Ascending aorta (tissue), 2 donors: ENCODE measurements at regions not wholly inside any gene's neighbourhood (a gene's known extent, or its start where the extent isn't known, plus 50 kb on each side); places are given as distances from the start of the nearest gene placed in this dataset.

Experiments used
- DNase-seq, 2 donors: peaks; one replicate each; pipeline ENCODE4 v3.0.0-alpha.2; 2019; ENCODE audit warnings: low spot score in 2 of 2
- H3K27ac ChIP-seq, 2 donors: fragments of 200-600 bp; sonication (generic); one replicate each; pipeline ENCODE4 v1.5.1; 2016 to 2017; ENCODE audit warnings: mild to moderate bottlenecking in 1 of 2
- H3K27me3 ChIP-seq: fragments of 200-600 bp; sonication (generic); one replicate; pipeline ENCODE4 v1.5.1; 2017
- H3K36me3 ChIP-seq, 2 donors: fragments of 200-600 bp; sonication (generic); one replicate each; pipeline ENCODE4 v1.5.1; 2016
- H3K4me1 ChIP-seq, 2 donors: fragments of 200-600 bp; sonication (generic); one replicate each; pipeline ENCODE4 v1.5.1; 2016 to 2017; ENCODE audit warnings: mild to moderate bottlenecking in 1 of 2
- H3K4me3 ChIP-seq, 2 donors: fragments of 200-600 bp; sonication (generic); one replicate each; pipeline ENCODE4 v1.5.1; 2016 to 2017; ENCODE audit warnings: mild to moderate bottlenecking in 1 of 2
- H3K9me3 ChIP-seq, 2 donors: fragments of 200-600 bp; sonication (generic); one replicate each; pipeline ENCODE4 v1.5.1; 2016
- intact Hi-C: fragments of 100-400 bp; cut with DNase I; formaldehyde crosslinking; loops from one replicate; pipeline ENCODE4 v1.15.1; 2023
- TF ChIP-seq, protein P1 (sequence below), 3 experiments: fragments of 200-600 bp in 2 of 3; fragments of 450-650 bp in 1 of 3; sonication (generic) in 2 of 3; IDR thresholded peaks; one replicate each; pipeline ENCODE4 v1.5.1; 2016 to 2019; ENCODE audit warnings: antibody characterized with exemption in 3 of 3, mild to moderate bottlenecking in 1 of 3, moderate library complexity in 1 of 3

DNA sequence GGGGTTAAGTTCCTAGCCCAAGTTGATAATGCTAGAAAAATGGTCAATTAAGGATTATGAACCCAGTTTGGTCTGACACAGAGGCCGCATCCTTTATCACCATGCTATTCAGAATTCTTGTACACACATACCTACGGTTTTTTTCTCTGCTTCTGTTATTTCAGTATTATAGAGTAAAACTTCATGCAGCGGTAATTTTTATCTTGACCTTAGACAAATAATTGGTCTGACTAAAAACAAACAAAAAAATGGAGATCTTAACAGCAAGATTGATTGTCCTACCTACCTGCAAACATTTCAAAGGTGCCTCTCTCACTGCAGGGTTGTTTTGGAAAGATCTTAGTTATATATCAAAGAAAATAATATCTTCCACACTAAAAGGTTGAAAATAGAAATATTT lies 201.9 kb upstream of the PRICKLE1 start:
- intact Hi-C loops = no loop called here
- no peak overlapping the region for H3K4me3 ChIP-seq
- TF ChIP-seq, protein P1, sequence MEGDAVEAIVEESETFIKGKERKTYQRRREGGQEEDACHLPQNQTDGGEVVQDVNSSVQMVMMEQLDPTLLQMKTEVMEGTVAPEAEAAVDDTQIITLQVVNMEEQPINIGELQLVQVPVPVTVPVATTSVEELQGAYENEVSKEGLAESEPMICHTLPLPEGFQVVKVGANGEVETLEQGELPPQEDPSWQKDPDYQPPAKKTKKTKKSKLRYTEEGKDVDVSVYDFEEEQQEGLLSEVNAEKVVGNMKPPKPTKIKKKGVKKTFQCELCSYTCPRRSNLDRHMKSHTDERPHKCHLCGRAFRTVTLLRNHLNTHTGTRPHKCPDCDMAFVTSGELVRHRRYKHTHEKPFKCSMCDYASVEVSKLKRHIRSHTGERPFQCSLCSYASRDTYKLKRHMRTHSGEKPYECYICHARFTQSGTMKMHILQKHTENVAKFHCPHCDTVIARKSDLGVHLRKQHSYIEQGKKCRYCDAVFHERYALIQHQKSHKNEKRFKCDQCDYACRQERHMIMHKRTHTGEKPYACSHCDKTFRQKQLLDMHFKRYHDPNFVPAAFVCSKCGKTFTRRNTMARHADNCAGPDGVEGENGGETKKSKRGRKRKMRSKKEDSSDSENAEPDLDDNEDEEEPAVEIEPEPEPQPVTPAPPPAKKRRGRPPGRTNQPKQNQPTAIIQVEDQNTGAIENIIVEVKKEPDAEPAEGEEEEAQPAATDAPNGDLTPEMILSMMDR (IDR thresholded peaks at IDR 0.05) = no peak

DNA sequence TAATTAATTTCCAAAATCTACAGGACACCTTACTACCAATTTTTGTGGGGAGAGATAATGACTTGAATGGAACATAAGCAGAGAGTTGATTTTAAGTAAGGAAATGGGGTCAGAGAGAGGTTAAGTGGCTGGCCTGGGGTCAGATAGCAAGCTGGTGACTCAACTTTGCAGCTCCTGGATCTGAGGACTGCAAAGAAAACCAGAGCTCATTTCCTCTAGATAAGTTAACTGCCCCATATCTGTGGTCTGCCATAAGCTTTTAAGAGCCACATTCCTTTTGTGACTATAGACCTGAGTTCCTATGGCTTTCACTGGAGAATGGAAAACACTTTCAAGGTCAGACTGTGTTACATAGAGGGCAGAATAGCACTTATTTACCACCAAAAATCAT lies 201.2 kb upstream of the PRICKLE1 start:
- no peak for DNase-seq
- H3K36me3 ChIP-seq = no peaks in the 10 kb centered on the region
- no peaks in the 10 kb centered on the region for H3K9me3 ChIP-seq
- H3K27me3 ChIP-seq = no peaks in the 10 kb centered on the region
- no peak overlapping the region for H3K4me3 ChIP-seq
- no peaks in the 10 kb centered on the region for H3K4me1 ChIP-seq
- no peak overlapping the region for H3K27ac ChIP-seq
- TF ChIP-seq, protein P1 (IDR thresholded peaks at IDR 0.05) = no peak
- intact Hi-C loops = no loop called here

More for the DNA sequence above, 201.9 kb upstream of the PRICKLE1 start:
- no peaks in the 10 kb centered on the region for H3K4me1 ChIP-seq
- H3K27me3 ChIP-seq = no peaks in the 10 kb centered on the region
- H3K9me3 ChIP-seq = no peaks in the 10 kb centered on the region
- no peak overlapping the region for H3K27ac ChIP-seq
- DNase-seq = no peak
- H3K36me3 ChIP-seq = no peaks in the 10 kb centered on the region

DNA sequence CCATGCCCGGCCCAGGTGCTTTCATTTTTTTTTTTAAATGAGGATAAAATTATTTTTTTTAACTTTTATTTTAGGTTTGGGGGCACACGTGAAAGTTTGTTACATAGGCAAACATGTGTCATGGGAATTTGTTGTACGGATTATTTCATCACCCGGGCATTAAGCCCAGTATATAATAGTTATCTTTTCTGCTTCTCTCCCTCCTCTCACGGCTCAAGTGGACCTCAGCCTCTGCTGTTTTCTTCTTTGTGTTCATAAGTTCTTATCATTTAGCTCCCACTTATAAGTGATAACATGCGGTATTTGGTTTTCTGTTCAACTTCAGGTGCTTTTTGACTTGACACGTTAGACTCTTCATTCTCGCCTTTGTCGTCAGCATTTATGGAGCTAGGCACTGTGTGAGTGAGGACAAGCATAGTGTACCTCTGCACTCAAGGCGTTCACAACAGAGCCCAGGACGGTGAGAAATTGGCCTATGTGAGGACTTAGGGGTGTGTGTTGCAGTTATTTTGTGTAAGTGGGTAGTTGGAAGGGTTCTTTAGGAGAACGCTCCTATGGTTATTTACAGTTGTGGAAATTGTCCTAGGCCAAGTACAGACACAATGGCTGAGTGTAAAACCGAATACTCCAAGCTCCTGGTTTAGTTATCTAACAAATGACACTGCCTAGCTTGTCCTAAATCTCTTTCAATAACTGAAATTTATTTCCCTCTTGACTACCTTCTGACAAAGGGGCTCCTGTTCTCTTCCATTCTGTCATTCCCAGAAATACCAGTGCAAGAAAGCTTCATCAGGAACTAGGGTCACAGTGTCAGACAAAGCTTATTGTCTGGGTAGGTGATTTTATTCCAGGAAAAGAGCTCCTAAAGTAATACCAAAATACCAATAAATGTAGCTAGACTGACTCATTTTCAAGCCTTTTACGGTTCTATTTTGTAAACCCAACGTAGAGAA lies 200.5 kb upstream of the PRICKLE1 start:
- DNase-seq = no peak
- TF ChIP-seq, protein P1 (IDR thresholded peaks at IDR 0.05) = no peak
- H3K36me3 ChIP-seq = no peaks in the 10 kb centered on the region
- H3K4me1 ChIP-seq = no peaks in the 10 kb centered on the region
- intact Hi-C loops = no loop called here
- no peak overlapping the region for H3K4me3 ChIP-seq
- H3K27me3 ChIP-seq = no peaks in the 10 kb centered on the region
- no peak overlapping the region for H3K27ac ChIP-seq
- H3K9me3 ChIP-seq = no peaks in the 10 kb centered on the region

DNA sequence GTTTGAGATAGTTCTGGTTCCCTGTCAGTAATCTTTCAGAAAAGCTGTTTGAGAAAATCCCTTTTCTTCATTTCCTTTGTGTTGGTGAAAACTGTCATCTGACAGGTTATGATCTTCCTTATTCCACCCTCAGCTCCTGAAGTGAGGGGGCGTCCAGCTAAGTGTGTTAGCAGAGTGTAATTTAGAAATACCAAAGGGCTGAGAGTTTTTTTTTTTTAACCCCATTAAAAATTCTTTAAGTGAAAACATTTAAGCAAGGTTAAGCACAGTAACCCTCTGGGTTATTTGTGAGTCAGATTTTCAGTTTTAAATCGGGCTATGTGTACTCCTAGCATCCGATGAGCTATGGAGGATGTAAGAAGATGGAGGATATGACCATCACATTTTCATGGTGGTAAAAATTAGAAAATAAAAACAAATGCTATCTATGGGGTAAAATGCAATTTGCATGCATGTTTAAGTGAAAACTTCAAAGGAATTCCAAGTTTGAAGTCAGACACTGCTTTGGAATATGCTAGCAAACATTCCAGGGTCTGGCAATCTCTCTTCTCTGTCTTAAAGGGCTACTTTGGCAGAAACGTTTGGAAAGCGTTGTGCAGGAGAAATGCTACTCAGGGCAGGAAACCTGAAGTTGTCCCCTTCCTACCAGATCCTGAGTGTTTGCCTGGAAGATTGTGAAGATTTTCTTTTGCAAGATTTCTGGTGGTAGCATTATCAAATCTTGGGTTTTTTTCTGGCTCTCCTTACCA lies 197.0 kb upstream of the PRICKLE1 start:
- Histone ChIP-seq H3K27me3 (no peaks in the 10 kb centered on the region), H3K36me3 (no peaks in the 10 kb centered on the region), H3K9me3 (no peaks in the 10 kb centered on the region), H3K27ac (no peak overlapping the region), H3K4me3 (no peak overlapping the region), H3K4me1 (no peaks in the 10 kb centered on the region)
- TF ChIP-seq, protein P1 (IDR thresholded peaks at IDR 0.05) = no peak
- intact Hi-C loops = no loop called here
- DNase-seq = no peak

DNA sequence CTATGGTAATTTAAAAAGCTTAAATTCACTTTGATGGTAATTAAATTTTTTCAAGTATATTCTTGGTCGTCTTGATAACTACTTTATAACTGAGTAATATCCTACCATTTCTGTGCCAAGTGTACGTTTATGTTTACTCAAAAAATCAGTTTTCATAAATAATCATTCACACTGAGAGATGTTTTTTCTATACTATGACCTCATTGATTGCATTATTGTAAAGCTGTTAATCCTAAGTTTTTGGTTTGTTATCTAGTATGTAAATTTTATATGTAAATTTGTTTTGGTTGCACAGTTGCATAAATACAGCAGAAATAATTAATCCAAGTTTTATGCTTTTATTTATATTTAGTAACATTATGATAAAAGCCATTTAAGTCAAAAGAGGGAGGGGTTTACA lies 196.4 kb upstream of the PRICKLE1 start:
- intact Hi-C loops = no loop called here
- H3K4me3 ChIP-seq = no peak overlapping the region
- no peaks in the 10 kb centered on the region for H3K36me3 ChIP-seq

More for the DNA sequence above, 196.4 kb upstream of the PRICKLE1 start:
- Histone ChIP-seq H3K27me3 (no peaks in the 10 kb centered on the region), H3K9me3 (no peaks in the 10 kb centered on the region), H3K27ac (no peak overlapping the region), H3K4me1 (no peaks in the 10 kb centered on the region)
- TF ChIP-seq, protein P1 (IDR thresholded peaks at IDR 0.05) = no peak
- no peak for DNase-seq
